Natural killer cell (primary cell): ENCODE measurements at regions not wholly inside any gene's neighbourhood (a gene's known extent, or its start where the extent isn't known, plus 50 kb on each side); places are given as distances from the start of the nearest gene placed in this dataset.
A peak's percentile ranks its signal among the peaks of the same experiment; 100 is the strongest.

Experiments
- ATAC-seq, 3 donors: fragments of 150-1000 bp in 2 of 3; fragments of 200-7000 bp in 1 of 3; cut with Tn5 transposase; 1 replicate in 1 of 3; 2 replicates in 2 of 3; pipeline ENCODE4 v1.10.0; 2021; ENCODE audit warnings: mild to moderate bottlenecking in 2 of 3, moderate library complexity in 2 of 3
- DNase-seq, 2 donors: peaks; one replicate each; pipeline versions ENCODE4 v3.0.0 to v3.0.0-alpha.2; 2013 to 2021; ENCODE audit warnings: mixed read lengths in 1 of 2
- H3K27ac ChIP-seq: one replicate; pipeline ENCODE4 v1.5.1; 2013; ENCODE audit warnings: mild to moderate bottlenecking, low read length
- H3K27me3 ChIP-seq: one replicate; pipeline ENCODE4 v1.6.1; 2013; ENCODE audit warnings: low read length; ENCODE audit not compliant: control insufficient read depth, insufficient read depth
- H3K36me3 ChIP-seq: one replicate; pipeline ENCODE4 v1.6.1; 2013; ENCODE audit warnings: low read length; ENCODE audit not compliant: control insufficient read depth, insufficient read depth
- H3K4me1 ChIP-seq: one replicate; pipeline ENCODE4 v1.6.1; 2013; ENCODE audit warnings: low read length; ENCODE audit not compliant: control insufficient read depth, insufficient read depth
- H3K4me3 ChIP-seq: one replicate; pipeline ENCODE4 v1.5.1; 2013; ENCODE audit warnings: low read length
- H3K9me3 ChIP-seq: one replicate; pipeline ENCODE4 v1.6.1; 2013; ENCODE audit warnings: low read length; ENCODE audit not compliant: control insufficient read depth, insufficient read depth
- H3K27ac Mint-ChIP-seq, 2 donors: one replicate each; pipeline ENCODE4 v1.8.0; 2022; ENCODE audit warnings: mild to moderate bottlenecking in 2 of 2, mixed read lengths in 2 of 2, moderate library complexity in 1 of 2
- H3K27me3 Mint-ChIP-seq, 2 donors: one replicate each; pipeline ENCODE4 v1.8.0; 2022; ENCODE audit warnings: low read depth in 2 of 2, mixed read lengths in 2 of 2
- H3K36me3 Mint-ChIP-seq: one replicate; pipeline ENCODE4 v1.8.0; 2022; ENCODE audit warnings: mixed read lengths
- H3K4me1 Mint-ChIP-seq, 2 donors: one replicate each; pipeline ENCODE4 v1.8.0; 2022; ENCODE audit warnings: mixed read lengths in 2 of 2
- H3K4me3 Mint-ChIP-seq: one replicate; pipeline ENCODE4 v1.8.0; 2022; ENCODE audit warnings: mild to moderate bottlenecking, moderate library complexity, mixed read lengths
- H3K9me3 Mint-ChIP-seq, 2 donors: one replicate each; pipeline ENCODE4 v1.8.0; 2022; ENCODE audit warnings: mixed read lengths in 2 of 2
- WGBS: methylation state at CpG from one replicate; pipeline ENCODE4 v1.1.7; 2013; ENCODE audit warnings: missing lambda C conversion rate; ENCODE audit not compliant: insufficient coverage; 5-methylcytosine and 5-hydroxymethylcytosine counted together
- intact Hi-C: fragments of 100-400 bp; cut with micrococcal nuclease; formaldehyde crosslinking; loops from one replicate; pipeline ENCODE4 v1.14.2; 2022
- TF ChIP-seq, protein P1 (sequence below): fragments of 200-600 bp; IDR thresholded peaks from one replicate; pipeline ENCODE4 v1.8.0; 2022; ENCODE audit warnings: antibody characterized with exemption

GRCh38 chr2:173520918-173521317, 166.2 kb downstream of the CDCA7 start:
- H3K36me3 ChIP-seq = no peaks in the 10 kb centered on the region
- H3K27me3 Mint-ChIP-seq = peaks cover 7 to 20% of the 10 kb centered on the region in 2 donors
- H3K4me1 ChIP-seq = no peaks in the 10 kb centered on the region
- H3K9me3 ChIP-seq = no peaks in the 10 kb centered on the region
- H3K4me1 Mint-ChIP-seq = no peaks in the 10 kb centered on the region
- H3K27me3 ChIP-seq = no peaks in the 10 kb centered on the region
- no peak overlapping the region for H3K27ac ChIP-seq
- no peak overlapping the region for H3K4me3 ChIP-seq
- H3K27ac Mint-ChIP-seq = no peak overlapping the region
- no peak overlapping the region for H3K4me3 Mint-ChIP-seq
- ATAC-seq (no peak), DNase-seq (no peak)
- peaks cover 13% of the 10 kb centered on the region for H3K36me3 Mint-ChIP-seq
- intact Hi-C loops = no loop called here
- WGBS = 100% methylated on average over 2 of the region's 2 CpGs
- TF ChIP-seq, protein P1, sequence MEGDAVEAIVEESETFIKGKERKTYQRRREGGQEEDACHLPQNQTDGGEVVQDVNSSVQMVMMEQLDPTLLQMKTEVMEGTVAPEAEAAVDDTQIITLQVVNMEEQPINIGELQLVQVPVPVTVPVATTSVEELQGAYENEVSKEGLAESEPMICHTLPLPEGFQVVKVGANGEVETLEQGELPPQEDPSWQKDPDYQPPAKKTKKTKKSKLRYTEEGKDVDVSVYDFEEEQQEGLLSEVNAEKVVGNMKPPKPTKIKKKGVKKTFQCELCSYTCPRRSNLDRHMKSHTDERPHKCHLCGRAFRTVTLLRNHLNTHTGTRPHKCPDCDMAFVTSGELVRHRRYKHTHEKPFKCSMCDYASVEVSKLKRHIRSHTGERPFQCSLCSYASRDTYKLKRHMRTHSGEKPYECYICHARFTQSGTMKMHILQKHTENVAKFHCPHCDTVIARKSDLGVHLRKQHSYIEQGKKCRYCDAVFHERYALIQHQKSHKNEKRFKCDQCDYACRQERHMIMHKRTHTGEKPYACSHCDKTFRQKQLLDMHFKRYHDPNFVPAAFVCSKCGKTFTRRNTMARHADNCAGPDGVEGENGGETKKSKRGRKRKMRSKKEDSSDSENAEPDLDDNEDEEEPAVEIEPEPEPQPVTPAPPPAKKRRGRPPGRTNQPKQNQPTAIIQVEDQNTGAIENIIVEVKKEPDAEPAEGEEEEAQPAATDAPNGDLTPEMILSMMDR = no peak
- peaks cover 2 to 3% of the 10 kb centered on the region in 2 donors for H3K9me3 Mint-ChIP-seq

GRCh38 chr2:173521450-173522192, 166.9 kb downstream of the CDCA7 start:
- no peak overlapping the region for H3K27ac Mint-ChIP-seq
- peaks cover 7 to 20% of the 10 kb centered on the region in 2 donors for H3K27me3 Mint-ChIP-seq
- H3K36me3 Mint-ChIP-seq = peaks cover 13% of the 10 kb centered on the region
- no peak for DNase-seq
- peaks cover 2 to 3% of the 10 kb centered on the region in 2 donors for H3K9me3 Mint-ChIP-seq
- 95% methylated on average over 3 of the region's 4 CpGs for WGBS
- no peaks in the 10 kb centered on the region for H3K27me3 ChIP-seq
- ATAC-seq = peak in 1 of 3 donors; percentile 23
- H3K9me3 ChIP-seq = no peaks in the 10 kb centered on the region
- H3K4me1 ChIP-seq = no peaks in the 10 kb centered on the region
- no peak overlapping the region for H3K27ac ChIP-seq
- no peak overlapping the region for H3K4me3 Mint-ChIP-seq
- no peaks in the 10 kb centered on the region for H3K36me3 ChIP-seq
- intact Hi-C loops = no loop called here
- H3K4me3 ChIP-seq = no peak overlapping the region
- TF ChIP-seq, protein P1 = no peak
- no peaks in the 10 kb centered on the region for H3K4me1 Mint-ChIP-seq

DNA sequence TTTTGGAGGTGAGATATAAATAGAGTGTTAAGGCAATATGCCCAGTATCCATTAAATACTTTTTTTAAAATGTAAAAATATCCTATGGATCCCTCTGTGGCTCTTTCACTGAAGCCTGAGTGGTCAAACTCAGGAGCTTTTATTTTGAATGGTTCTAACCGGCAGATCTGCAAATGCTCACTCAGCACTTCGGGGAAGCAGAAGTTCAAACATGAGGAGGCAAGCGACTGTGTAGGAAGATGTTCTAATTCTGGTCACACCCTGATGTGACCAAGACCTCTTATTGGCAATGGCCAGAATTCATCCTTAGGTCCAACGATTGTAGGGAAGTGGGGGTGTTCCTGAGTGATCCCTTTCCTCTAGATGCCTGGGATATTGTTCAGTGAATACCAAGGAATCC, 168.8 kb downstream of the CDCA7 start:
- Mint-ChIP-seq H3K27ac (no peak overlapping the region), H3K9me3 (no peaks in the 10 kb centered on the region), H3K4me1 (no peaks in the 10 kb centered on the region), H3K27me3 (peaks cover 7 to 20% of the 10 kb centered on the region in 2 donors), H3K4me3 (no peak overlapping the region), H3K36me3 (no peaks in the 10 kb centered on the region)
- no peaks in the 10 kb centered on the region for H3K4me1 ChIP-seq
- WGBS = 30% methylated on average over 4 of the region's 4 CpGs
- intact Hi-C loops = no loop called here
- ATAC-seq (no peak), DNase-seq (no peak)
- no peaks in the 10 kb centered on the region for H3K27me3 ChIP-seq
- H3K36me3 ChIP-seq = no peaks in the 10 kb centered on the region
- H3K27ac ChIP-seq = no peak overlapping the region
- no peaks in the 10 kb centered on the region for H3K9me3 ChIP-seq
- no peak overlapping the region for H3K4me3 ChIP-seq
- TF ChIP-seq, protein P1 = no peak
